Spinal cord (tissue), 9 donors: ENCODE measurements at regions not wholly inside any gene's neighbourhood (a gene's known extent, or its start where the extent isn't known, plus 50 kb on each side); places are given as distances from the start of the nearest gene placed in this dataset.
A peak's percentile ranks its signal among the peaks of the same experiment; 100 is the strongest.
"Not testable (repeated sequence)": the region's sequence is repeated elsewhere in the genome, so short reads cannot be mapped to it uniquely, and the experiment has no call there.

Experiments used
- DNase-seq, 6 donors: peaks; one replicate each; pipeline versions ENCODE4 v3.0.0 to v3.0.0-alpha.2; 2013 to 2015; ENCODE audit warnings: low spot score in 6 of 6, low read depth in 4 of 6
- H3K27ac ChIP-seq: one replicate; pipeline ENCODE4 v1.5.1; 2013; ENCODE audit warnings: low read depth, low read length, control low read depth
- H3K27me3 ChIP-seq: one replicate; pipeline ENCODE4 v1.6.1; 2013; ENCODE audit warnings: low read length; ENCODE audit not compliant: control insufficient read depth, insufficient read depth
- H3K36me3 ChIP-seq: one replicate; pipeline ENCODE4 v1.6.1; 2013; ENCODE audit warnings: low read length; ENCODE audit not compliant: control insufficient read depth, insufficient read depth
- H3K4me1 ChIP-seq: one replicate; pipeline ENCODE4 v1.6.1; 2013; ENCODE audit warnings: low read length; ENCODE audit not compliant: control insufficient read depth, insufficient read depth
- H3K4me3 ChIP-seq: one replicate; pipeline ENCODE4 v1.5.1; 2013; ENCODE audit warnings: low read depth, low read length, control low read depth
- H3K9me3 ChIP-seq: one replicate; pipeline ENCODE4 v1.6.1; 2013; ENCODE audit warnings: low read length; ENCODE audit not compliant: control insufficient read depth, insufficient read depth
- WGBS: methylation state at CpG from one replicate; pipeline ENCODE4 v1.1.5; 2013; ENCODE audit warnings: missing lambda C conversion rate; ENCODE audit not compliant: insufficient coverage; 5-methylcytosine and 5-hydroxymethylcytosine counted together
- donor health status: healthy.

DNA sequence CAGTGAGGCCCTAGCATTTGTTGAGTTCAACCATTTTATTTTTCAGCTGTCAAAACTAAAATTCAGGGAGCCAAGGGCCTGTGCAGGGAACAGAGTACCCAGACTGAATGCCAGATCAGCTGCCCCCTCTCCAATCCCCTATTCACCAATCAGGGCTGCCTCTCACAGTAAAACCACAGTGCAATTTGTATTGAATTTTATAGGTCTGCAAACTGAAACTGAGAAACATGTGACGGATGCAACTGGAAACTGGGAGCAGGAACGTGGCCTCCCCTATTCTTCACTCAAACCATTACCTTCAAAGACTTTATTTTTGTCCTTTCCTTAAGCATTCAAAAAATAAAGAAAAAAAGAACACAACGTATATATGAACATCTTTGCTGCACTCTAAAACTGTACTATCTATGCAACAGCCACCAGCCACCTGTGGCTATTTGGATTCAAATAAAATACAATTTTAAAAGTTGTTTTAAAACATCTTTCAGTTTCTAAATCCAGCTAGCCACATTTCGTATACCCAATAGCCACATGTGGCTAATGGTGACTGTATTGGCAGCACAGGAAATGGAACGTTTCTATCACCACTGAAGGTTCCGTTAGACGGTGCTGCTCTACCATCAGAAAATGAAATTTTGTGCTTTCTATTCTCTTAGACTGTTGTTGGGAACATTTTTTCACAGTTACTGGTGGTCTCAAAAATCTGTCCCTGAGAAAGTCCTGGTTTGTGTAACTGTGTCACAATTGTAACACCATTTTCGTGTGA is 371.3 kb upstream of the FAR2 start:
- Histone ChIP-seq H3K27ac (no peak overlapping the region), H3K36me3 (no peaks in the 10 kb centered on the region), H3K4me1 (no peaks in the 10 kb centered on the region), H3K27me3 (no peaks in the 10 kb centered on the region), H3K9me3 (no peaks in the 10 kb centered on the region), H3K4me3 (no peak overlapping the region)
- DNase-seq, result no peak
- 57% methylated on average over 2 of the region's 8 CpGs for WGBS

DNA sequence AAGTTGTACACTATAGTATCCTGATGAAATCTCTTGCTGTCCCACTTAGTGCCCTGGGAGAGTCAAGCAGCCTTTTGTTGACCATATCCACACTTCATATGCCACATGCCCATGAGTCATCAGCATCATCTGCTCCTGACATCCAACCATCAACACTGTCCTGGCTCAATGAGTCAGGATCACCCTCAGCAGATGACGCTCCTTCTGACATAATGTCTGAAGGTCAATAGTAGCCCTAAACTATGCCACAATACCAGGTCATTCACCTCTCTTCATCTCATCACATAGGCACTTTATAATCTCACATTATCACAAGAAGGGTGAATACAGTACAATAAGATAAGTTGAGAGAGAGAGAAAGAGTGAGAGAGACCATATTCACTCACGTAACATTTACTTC is 369.0 kb upstream of the FAR2 start:
- WGBS, result 92% methylated on average over 1 of the region's 2 CpGs
- Histone ChIP-seq H3K4me3 (no peak overlapping the region), H3K4me1 (no peaks in the 10 kb centered on the region), H3K27ac (no peak overlapping the region), H3K36me3 (no peaks in the 10 kb centered on the region), H3K9me3 (no peaks in the 10 kb centered on the region), H3K27me3 (no peaks in the 10 kb centered on the region)
- no peak for DNase-seq

DNA sequence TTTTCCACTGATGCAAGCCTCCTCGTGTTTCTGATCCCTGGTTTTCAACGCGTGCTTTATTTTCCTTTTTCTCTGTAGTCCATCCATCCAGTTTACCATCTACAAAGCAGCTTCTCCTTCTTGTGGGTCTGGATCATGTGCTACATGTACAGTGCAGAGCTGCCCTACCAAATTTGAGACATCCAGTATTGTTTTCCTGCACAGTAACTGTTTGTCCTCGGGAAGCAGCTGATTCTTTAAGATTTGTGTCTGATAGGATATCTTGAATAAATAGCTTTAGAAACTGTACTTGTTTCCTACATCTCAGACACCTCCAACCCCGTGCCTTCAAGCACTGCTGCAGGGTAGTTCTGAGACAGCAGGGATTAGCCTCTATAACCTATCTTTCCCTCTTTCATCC is 368.1 kb upstream of the FAR2 start:
- Histone ChIP-seq H3K4me3 (no peak overlapping the region), H3K27ac (no peak overlapping the region), H3K36me3 (no peaks in the 10 kb centered on the region), H3K4me1 (no peaks in the 10 kb centered on the region), H3K9me3 (no peaks in the 10 kb centered on the region), H3K27me3 (no peaks in the 10 kb centered on the region)
- DNase-seq, result no peak
- 90% methylated on average over 3 of the region's 5 CpGs for WGBS

DNA sequence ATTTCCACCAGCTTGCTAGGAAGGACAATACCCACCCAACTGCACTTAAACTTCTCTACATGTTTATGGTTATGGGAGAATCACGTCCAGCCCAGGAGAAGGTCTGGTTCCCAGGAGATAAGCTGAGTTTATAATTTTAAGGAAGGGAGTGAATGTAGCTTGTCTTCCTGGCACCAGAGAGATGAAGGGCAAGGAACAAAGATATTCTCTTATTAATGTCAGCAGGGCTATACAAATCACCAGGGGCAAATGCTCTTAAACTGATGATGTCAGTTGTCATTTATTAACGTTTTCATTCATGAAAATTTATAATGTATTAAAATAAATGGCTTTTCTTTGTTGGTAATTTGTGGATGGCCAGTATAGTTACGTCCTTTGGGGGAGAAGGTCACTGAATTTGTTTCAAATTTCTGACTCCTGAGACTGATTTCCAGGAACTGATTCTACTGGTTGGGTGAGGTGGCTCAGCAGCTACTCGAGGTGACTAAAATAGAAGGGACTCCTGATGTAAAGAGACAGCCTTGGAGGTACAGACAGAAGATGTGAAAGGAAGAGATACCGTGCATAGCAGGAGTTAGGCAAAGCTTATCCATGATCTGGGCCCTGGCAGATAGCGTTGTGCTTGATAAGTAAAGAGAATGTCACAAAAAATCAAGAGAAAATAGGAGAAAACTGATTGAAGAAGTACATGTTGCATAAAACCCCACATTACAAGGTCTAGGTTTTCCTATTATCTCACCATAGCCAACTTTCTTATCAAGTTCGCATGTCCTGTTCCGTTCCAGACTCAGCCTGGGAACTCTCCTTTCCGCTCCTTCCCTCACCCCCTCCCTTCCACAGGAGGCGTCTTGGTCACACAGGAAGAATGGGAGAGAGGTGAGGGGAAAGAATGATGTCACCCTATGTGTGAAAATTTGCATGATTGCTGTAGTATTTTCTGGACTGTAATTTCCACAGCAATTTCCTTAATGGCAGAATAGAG is 367.1 kb upstream of the FAR2 start:
- Histone ChIP-seq H3K36me3 (no peaks in the 10 kb centered on the region), H3K27ac (no peak overlapping the region), H3K4me3 (no peak overlapping the region), H3K27me3 (no peaks in the 10 kb centered on the region), H3K4me1 (no peaks in the 10 kb centered on the region), H3K9me3 (no peaks in the 10 kb centered on the region)
- WGBS, result 95% methylated on average over 2 of the region's 10 CpGs
- no peak for DNase-seq

DNA sequence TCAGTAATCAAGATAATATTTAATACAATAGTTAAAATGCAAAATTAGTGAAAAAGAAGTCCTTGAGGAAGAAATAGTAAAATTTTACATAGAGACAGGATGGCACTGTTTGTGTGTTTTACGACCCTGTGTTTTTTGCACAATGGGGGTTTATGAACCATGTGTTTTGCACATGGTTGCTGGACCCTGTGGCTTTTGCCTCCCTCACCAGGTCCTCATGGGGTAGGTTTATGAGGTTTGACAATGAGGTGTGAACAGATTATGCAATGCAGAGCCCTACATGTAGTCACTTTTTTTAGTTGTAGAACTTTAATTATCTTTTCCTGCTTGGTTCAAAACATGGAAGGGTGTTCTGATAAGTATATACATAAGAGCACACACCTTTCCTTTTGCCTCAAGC is 366.3 kb upstream of the FAR2 start:
- no peak for DNase-seq
- H3K27ac ChIP-seq, result no peak overlapping the region
- no peaks in the 10 kb centered on the region for H3K27me3 ChIP-seq
- no peak overlapping the region for H3K4me3 ChIP-seq
- no peaks in the 10 kb centered on the region for H3K36me3 ChIP-seq
- 90% methylated on average over 1 of the region's 1 CpG for WGBS
- H3K4me1 ChIP-seq, result no peaks in the 10 kb centered on the region
- no peaks in the 10 kb centered on the region for H3K9me3 ChIP-seq

DNA sequence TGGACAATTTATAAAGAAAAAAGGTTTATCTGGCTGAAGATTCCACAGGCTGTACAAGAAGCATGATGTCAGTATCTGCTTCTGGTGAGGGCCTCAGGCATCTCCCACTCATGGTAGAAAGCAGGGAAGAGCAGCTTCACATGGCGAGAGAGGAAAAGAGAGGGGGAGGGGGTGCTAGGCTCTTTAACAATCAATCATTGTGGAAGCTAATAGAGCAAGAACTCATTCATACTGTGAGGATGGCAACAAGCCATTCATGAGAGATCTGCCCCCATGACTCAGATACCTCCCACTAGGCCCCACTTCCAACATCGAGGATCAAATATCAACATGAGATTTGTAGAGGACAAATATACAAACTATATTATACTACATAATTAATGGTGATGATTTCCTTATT is 361.9 kb upstream of the FAR2 start:
- DNase-seq, result peak in 1 of 6 donors; percentile 23
- H3K36me3 ChIP-seq, result no peaks in the 10 kb centered on the region
- WGBS, result no CpG with 5 or more reads among the region's 2 CpGs
- H3K4me3 ChIP-seq, result no peak overlapping the region
- H3K27me3 ChIP-seq, result no peaks in the 10 kb centered on the region
- no peak overlapping the region for H3K27ac ChIP-seq
- H3K4me1 ChIP-seq, result no peaks in the 10 kb centered on the region
- H3K9me3 ChIP-seq, result no peaks in the 10 kb centered on the region

DNA sequence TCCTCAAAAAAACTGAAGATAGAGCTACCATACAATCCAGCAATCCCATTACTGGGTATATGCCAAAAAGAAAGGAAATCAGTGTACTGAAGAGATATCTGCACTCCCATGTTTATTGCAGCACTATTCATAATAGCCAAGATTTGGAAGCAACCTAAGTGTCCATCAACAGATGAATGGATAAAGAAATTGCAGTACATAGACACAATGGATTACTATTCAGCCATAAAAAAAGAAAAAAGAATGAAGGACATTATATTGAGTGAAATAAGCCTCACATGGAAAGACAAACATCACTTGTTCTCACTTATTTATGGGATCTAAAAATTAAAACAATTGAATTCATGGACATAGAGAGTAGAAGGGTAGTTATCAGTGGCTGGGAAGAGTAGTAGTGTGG is 360.8 kb upstream of the FAR2 start:
- not testable (repeated sequence) for H3K36me3 ChIP-seq, H3K27me3 ChIP-seq, H3K27ac ChIP-seq, H3K4me1 ChIP-seq, DNase-seq, H3K9me3 ChIP-seq, H3K4me3 ChIP-seq

DNA sequence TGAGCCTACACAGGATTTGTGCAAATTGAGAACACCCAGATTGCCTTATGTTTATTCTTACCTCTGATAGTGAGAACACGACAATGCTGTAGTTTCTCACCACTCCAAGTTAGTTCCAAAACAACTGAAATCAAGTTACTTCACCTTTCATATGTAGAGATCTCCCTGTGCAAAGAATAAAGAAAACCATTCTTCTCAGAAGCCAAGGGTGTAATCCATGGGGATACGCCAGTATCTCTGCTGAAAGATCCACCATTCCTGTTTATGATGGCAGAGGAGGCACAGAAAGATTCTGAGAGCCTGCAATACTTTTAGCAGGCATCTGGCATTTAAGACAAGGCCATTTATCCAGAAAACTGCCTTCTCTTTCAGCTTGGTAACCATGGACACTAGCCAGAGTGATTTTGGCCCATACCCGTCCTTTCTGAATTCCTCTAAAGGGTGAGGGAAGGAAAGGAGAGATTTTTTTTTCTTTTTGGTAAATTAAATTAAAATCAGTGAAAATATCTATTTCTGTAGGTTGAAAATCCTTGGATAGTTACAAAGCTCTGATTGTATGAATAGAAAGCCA is 355.4 kb upstream of the FAR2 start:
- H3K9me3 ChIP-seq, result no peaks in the 10 kb centered on the region
- no peak overlapping the region for H3K4me3 ChIP-seq
- no CpG with 5 or more reads among the region's 3 CpGs for WGBS
- no peaks in the 10 kb centered on the region for H3K36me3 ChIP-seq
- DNase-seq, result peak in 5 of 6 donors; percentile 35 to 82 (median 65)
- no peaks in the 10 kb centered on the region for H3K27me3 ChIP-seq
- peaks cover 6% of the 10 kb centered on the region for H3K4me1 ChIP-seq
- H3K27ac ChIP-seq, result peak overlapping the region; percentile 79

DNA sequence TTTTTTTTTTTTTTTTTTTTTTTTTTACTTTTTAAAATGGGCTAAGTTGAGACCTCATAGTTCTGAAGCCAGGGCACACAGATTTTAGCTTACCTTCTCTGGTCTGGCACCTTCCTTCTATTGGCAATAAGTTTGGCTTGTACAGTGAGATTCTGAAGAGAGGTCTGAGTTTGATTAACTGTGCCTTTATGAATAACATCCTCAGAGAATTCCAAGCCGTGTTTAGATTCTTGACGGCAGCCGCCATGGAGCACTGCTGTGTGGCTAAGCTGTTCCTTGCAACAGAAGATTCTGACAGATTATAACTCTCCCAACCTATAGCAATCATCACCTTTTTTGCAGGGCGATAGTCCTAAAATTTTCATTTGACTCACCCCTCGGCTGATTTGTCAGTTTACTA is 354.9 kb upstream of the FAR2 start:
- peak in 3 of 6 donors; percentile 20 to 57 (median 43) for DNase-seq
- Histone ChIP-seq H3K27ac (peak overlapping the region; percentile 79), H3K27me3 (no peaks in the 10 kb centered on the region), H3K36me3 (no peaks in the 10 kb centered on the region), H3K4me1 (peaks cover 6% of the 10 kb centered on the region), H3K4me3 (no peak overlapping the region), H3K9me3 (no peaks in the 10 kb centered on the region)
- 23% methylated on average over 4 of the region's 5 CpGs for WGBS
